ENCODE measurements at regions not wholly inside any gene's neighbourhood (a gene's known extent, or its start where the extent isn't known, plus 50 kb on each side); places are given as distances from the start of the nearest gene placed in this dataset.

DNA sequence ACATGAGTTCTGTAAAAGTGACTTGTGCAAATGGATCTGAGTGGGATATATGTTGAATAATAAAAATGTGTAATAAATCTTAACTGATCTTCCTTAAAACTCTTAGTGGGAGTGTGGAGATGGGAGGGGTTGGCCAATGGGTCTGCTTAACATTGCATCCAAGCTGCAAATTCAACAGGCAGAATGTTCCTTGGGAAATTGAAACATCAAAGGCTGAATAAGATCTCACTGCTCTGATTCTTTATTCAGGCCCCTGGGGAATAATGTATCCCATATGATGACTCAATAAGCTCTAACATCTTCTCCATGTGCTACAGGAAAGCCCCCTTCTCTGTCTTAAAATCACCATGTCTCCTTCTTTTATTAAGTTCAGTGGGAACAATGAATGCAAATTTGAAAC lies 373.2 kb upstream of the PODXL start:
- BruUV-seq (replicated peaks): no TSS peak
- ChIA-PET POLR2A (ENCODE audit: unreplicated experiment) (no interaction called here), CTCF (no interaction called here)
- no peaks in the 10 kb centered on the region for H4K20me1 ChIP-seq (ENCODE audit: insufficient read depth)
- H3K9me2 ChIP-seq (ENCODE audit: insufficient read depth): no peaks in the 10 kb centered on the region
- H3F3A ChIP-seq (ENCODE audit: insufficient read depth, low read depth): no peaks in the 10 kb centered on the region
- H3K27ac ChIP-seq: no peak overlapping the region
- H2AFZ ChIP-seq: no peak overlapping the region
- TF ChIP-seq, protein P1, sequence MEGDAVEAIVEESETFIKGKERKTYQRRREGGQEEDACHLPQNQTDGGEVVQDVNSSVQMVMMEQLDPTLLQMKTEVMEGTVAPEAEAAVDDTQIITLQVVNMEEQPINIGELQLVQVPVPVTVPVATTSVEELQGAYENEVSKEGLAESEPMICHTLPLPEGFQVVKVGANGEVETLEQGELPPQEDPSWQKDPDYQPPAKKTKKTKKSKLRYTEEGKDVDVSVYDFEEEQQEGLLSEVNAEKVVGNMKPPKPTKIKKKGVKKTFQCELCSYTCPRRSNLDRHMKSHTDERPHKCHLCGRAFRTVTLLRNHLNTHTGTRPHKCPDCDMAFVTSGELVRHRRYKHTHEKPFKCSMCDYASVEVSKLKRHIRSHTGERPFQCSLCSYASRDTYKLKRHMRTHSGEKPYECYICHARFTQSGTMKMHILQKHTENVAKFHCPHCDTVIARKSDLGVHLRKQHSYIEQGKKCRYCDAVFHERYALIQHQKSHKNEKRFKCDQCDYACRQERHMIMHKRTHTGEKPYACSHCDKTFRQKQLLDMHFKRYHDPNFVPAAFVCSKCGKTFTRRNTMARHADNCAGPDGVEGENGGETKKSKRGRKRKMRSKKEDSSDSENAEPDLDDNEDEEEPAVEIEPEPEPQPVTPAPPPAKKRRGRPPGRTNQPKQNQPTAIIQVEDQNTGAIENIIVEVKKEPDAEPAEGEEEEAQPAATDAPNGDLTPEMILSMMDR (conservative IDR thresholded peaks at IDR 0.05): no peak
- TF ChIP-seq EZH2 (IDR thresholded peaks at IDR 0.05; ENCODE audit: low read depth): no peak
- H3K4me1 ChIP-seq (replicated peaks; ENCODE audit: insufficient read depth): no peaks in the 10 kb centered on the region
- H3K79me2 ChIP-seq (ENCODE audit: low read depth): no peaks in the 10 kb centered on the region
- H3K9me3 ChIP-seq (ENCODE audit: insufficient read depth, low read depth): no peaks in the 10 kb centered on the region
- H3K4me2 ChIP-seq: no peak overlapping the region
- intact Hi-C loops (cut with micrococcal nuclease; ENCODE audit: unreplicated experiment): no loop called here
- H3K36me3 ChIP-seq (ENCODE audit: low read depth): no peaks in the 10 kb centered on the region
- H3K4me3 ChIP-seq: no peak overlapping the region
- H3K27me3 ChIP-seq (ENCODE audit: insufficient read depth, low read depth): peaks cover 93% of the 10 kb centered on the region
- no peak for DNase-seq

DNA sequence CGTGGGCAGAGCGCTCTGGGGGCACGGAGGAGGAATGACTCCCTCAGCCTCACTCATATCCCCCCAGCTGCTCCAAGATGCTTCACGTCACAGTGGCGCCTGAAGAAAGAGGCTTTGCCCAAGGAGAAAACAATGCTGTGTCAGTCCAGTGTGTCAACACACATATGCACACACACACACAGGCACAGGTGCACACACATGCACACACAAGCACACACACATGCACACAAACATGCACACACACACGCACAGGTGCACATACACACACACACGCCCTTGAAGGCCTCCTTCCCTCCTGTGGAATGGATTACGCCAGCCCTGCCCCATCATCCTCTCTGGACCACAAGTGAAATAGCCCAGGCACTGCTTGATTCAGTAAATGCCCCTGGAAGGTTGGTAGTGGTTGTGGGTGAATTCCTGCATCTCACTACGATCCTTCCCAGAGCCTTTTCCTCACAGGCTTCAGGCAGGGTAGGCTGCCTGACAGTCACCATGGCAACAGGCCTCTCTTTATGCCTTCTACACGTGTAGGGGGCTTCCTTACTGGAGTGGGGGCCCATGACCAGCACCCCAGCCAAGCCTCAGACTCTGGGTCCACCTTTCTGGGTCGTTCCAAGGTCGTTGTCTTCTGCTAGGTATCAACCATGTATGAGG lies 371.5 kb upstream of the PODXL start:
- ChIA-PET CTCF (no interaction called here), POLR2A (ENCODE audit: unreplicated experiment) (no interaction called here)
- BruUV-seq (replicated peaks): no TSS peak
- DNase-seq: no peak
- no peak overlapping the region for H3K27ac ChIP-seq
- H3K79me2 ChIP-seq (ENCODE audit: low read depth): no peaks in the 10 kb centered on the region
- H3K4me2 ChIP-seq: no peak overlapping the region
- H3K4me3 ChIP-seq: no peak overlapping the region
- H2AFZ ChIP-seq: no peak overlapping the region
- H3K9me2 ChIP-seq (ENCODE audit: insufficient read depth): no peaks in the 10 kb centered on the region
- no peaks in the 10 kb centered on the region for H3K36me3 ChIP-seq (ENCODE audit: low read depth)
- H3K27me3 ChIP-seq (ENCODE audit: insufficient read depth, low read depth): peaks cover 89% of the 10 kb centered on the region
- TF ChIP-seq, protein P1 (conservative IDR thresholded peaks at IDR 0.05): no peak
- TF ChIP-seq EZH2 (IDR thresholded peaks at IDR 0.05; ENCODE audit: low read depth): no peak
- H3F3A ChIP-seq (ENCODE audit: insufficient read depth, low read depth): no peaks in the 10 kb centered on the region
- no peaks in the 10 kb centered on the region for H4K20me1 ChIP-seq (ENCODE audit: insufficient read depth)
- no peaks in the 10 kb centered on the region for H3K9me3 ChIP-seq (ENCODE audit: insufficient read depth, low read depth)
- intact Hi-C loops (cut with micrococcal nuclease; ENCODE audit: unreplicated experiment): no loop called here
- no peaks in the 10 kb centered on the region for H3K4me1 ChIP-seq (replicated peaks; ENCODE audit: insufficient read depth)

DNA sequence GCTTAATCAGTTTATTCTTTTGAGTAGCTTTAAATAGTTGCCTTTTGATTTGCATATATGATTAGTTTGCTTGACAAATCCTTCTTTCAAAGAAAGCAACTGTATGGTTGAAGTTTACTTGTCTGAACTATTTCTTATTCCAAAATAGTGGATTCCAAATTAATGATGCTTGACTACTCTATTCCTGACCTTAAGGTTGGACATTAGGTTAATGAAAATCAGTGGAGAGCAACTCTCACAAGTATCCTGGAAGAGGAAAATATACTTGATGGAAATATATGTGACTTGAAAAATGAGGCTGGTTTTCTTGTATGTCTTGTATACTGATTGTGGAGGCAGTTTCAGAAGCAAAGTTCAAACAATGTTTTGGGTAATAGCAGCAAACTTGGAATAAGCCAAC lies 369.2 kb upstream of the PODXL start:
- CTCF ChIA-PET: no interaction called here
- intact Hi-C loops (cut with micrococcal nuclease; ENCODE audit: unreplicated experiment): no loop called here
- no peak overlapping the region for H3K4me2 ChIP-seq
- POLR2A ChIA-PET (ENCODE audit: unreplicated experiment): no interaction called here
- H3F3A ChIP-seq (ENCODE audit: insufficient read depth, low read depth): no peaks in the 10 kb centered on the region
- H3K36me3 ChIP-seq (ENCODE audit: low read depth): no peaks in the 10 kb centered on the region
- H2AFZ ChIP-seq: no peak overlapping the region
- H3K4me3 ChIP-seq: 0 out of 2 replicates have a peak overlapping the region, but pooled peaks have one; percentile 44
- H4K20me1 ChIP-seq (ENCODE audit: insufficient read depth): no peaks in the 10 kb centered on the region
- H3K9me2 ChIP-seq (ENCODE audit: insufficient read depth): no peaks in the 10 kb centered on the region
- peaks cover 90% of the 10 kb centered on the region for H3K27me3 ChIP-seq (ENCODE audit: insufficient read depth, low read depth)
- H3K4me1 ChIP-seq (replicated peaks; ENCODE audit: insufficient read depth): no peaks in the 10 kb centered on the region
- DNase-seq: no peak
- no peak for TF ChIP-seq EZH2 (IDR thresholded peaks at IDR 0.05; ENCODE audit: low read depth)
- TF ChIP-seq, protein P1 (conservative IDR thresholded peaks at IDR 0.05): no peak
- BruUV-seq (replicated peaks): no TSS peak
- H3K27ac ChIP-seq: no peak overlapping the region
- no peaks in the 10 kb centered on the region for H3K9me3 ChIP-seq (ENCODE audit: insufficient read depth, low read depth)
- no peaks in the 10 kb centered on the region for H3K79me2 ChIP-seq (ENCODE audit: low read depth)
